HG03175 (cell line): ENCODE measurements at regions not wholly inside any gene's neighbourhood (a gene's known extent, or its start where the extent isn't known, plus 50 kb on each side); places are given as distances from the start of the nearest gene placed in this dataset.

Source experiments
- ATAC-seq: cut with Tn5 transposase; IDR thresholded peaks from one replicate; pipeline ENCODE4 v1.9.1; 2021; ENCODE audit warnings: mild to moderate bottlenecking, moderate library complexity; ENCODE audit not compliant: unreplicated experiment

- no peak for ATAC-seq
Measured at GRCh38 chr20:21033817-21034216, 72.3 kb downstream of the LINC00237 start.

GRCh38 chr20:21031666-21032065 lies 74.5 kb downstream of the LINC00237 start:
- no peak for ATAC-seq

GRCh38 chr20:21029341-21029740 lies 76.8 kb downstream of the LINC00237 start:
- ATAC-seq: no peak

- ATAC-seq: no peak
Measured at GRCh38 chr20:21028921-21029320, 77.2 kb downstream of the LINC00237 start.

GRCh38 chr20:21028436-21028835 lies 77.7 kb downstream of the LINC00237 start:
- no peak for ATAC-seq

- no peak for ATAC-seq
Measured at GRCh38 chr20:21027569-21027968, 78.6 kb downstream of the LINC00237 start.

- ATAC-seq: no peak
Measured at GRCh38 chr20:21026951-21027350, 79.2 kb downstream of the LINC00237 start.

- ATAC-seq: no peak
Measured at GRCh38 chr20:21024420-21024819, 81.7 kb downstream of the LINC00237 start.

- ATAC-seq: no peak
Measured at GRCh38 chr20:21022925-21023324, 83.2 kb downstream of the LINC00237 start.

GRCh38 chr20:21021472-21021790 lies 84.7 kb downstream of the LINC00237 start:
- no peak for ATAC-seq

GRCh38 chr20:21020659-21021471 lies 85.3 kb downstream of the LINC00237 start:
- ATAC-seq: no peak

- no peak for ATAC-seq
Measured at GRCh38 chr20:21019814-21020658, 86.1 kb downstream of the LINC00237 start.

- ATAC-seq: no peak
Measured at GRCh38 chr20:21019468-21019813, 86.7 kb downstream of the LINC00237 start.

GRCh38 chr20:21018576-21018975 lies 87.6 kb downstream of the LINC00237 start:
- no peak for ATAC-seq

GRCh38 chr20:21017528-21018085 lies 88.6 kb downstream of the LINC00237 start:
- no peak for ATAC-seq

- no peak for ATAC-seq
Measured at GRCh38 chr20:21016751-21017150, 89.4 kb downstream of the LINC00237 start.

- no peak for ATAC-seq
Measured at GRCh38 chr20:21014528-21014927, 91.6 kb downstream of the LINC00237 start.

GRCh38 chr20:21008951-21009350 lies 97.2 kb downstream of the LINC00237 start:
- no peak for ATAC-seq

- ATAC-seq: no peak
Measured at GRCh38 chr20:21006611-21007010, 99.5 kb downstream of the LINC00237 start.

- no peak for ATAC-seq
Measured at GRCh38 chr20:21004386-21005076, 101.6 kb downstream of the LINC00237 start.

GRCh38 chr20:21003902-21004301 lies 102.3 kb downstream of the LINC00237 start:
- ATAC-seq: no peak
